ENCODE measurements at regions not wholly inside any gene's neighbourhood (a gene's known extent, or its start where the extent isn't known, plus 50 kb on each side); places are given as distances from the start of the nearest gene placed in this dataset.

DNA sequence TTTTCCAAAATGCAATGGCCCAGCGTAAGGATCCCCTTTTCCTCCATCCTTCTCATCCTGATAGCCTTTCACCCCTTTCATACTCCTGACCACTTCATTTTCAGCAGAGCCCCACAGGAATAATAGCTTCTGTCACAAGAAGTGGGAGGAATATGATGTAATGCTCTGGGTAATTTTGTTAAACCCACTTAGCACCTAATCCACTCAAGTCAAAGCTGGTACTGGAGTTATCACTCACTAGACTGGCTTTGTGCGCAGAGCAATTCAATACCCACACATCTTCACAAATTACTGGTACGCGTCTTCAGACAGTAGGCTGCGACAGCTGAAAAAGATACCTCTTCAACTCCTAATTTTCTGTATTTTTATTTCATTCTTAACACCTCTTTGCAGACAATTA is 2232.8 kb upstream of the WWC1 start:
- no peaks in the 10 kb centered on the region for H4K20me1 ChIP-seq (replicated peaks; ENCODE audit: control insufficient read depth, extremely low read depth, insufficient read depth, low read length)
- H3K27me3 ChIP-seq (ENCODE audit: control insufficient read depth in 2 of 2, insufficient read depth in 2 of 2, low read length in 2 of 2), result no peaks in the 10 kb centered on the region
- no peak overlapping the region for H3K4me3 ChIP-seq (replicated peaks in 1 of 3; ENCODE audit: insufficient read depth in 1 of 3, low read depth in 1 of 3, low read length in 3 of 3)
- H3K9me3 ChIP-seq (replicated peaks; ENCODE audit: control insufficient read depth, insufficient read depth, low read length), result no peaks in the 10 kb centered on the region
- H3K4me1 ChIP-seq (ENCODE audit: control insufficient read depth, extremely low read depth, insufficient read depth, low read length), result no peaks in the 10 kb centered on the region
- DNase-seq (ENCODE audit: low read depth, low spot score), result no peak
- intact Hi-C loops (cut with micrococcal nuclease), result no loop called here
- H3K9me1 ChIP-seq (replicated peaks; ENCODE audit: control insufficient read depth, extremely low read depth, insufficient read depth, low read length), result no peaks in the 10 kb centered on the region
- no peak overlapping the region for H3K9ac ChIP-seq (replicated peaks; ENCODE audit: extremely low read depth, insufficient read depth, low read length)
- no peak for FAIRE-seq
- ChIA-PET POLR2A (no interaction called here), CTCF (no interaction called here)
- H3K79me2 ChIP-seq (ENCODE audit: control insufficient read depth, insufficient read depth, low read length), result no peaks in the 10 kb centered on the region
- H2AFZ ChIP-seq (ENCODE audit: low read depth, low read length), result no peak overlapping the region
- dilution Hi-C loops (cut with MboI; ENCODE audit: extremely low pct_ligation_motif_present, low sequenced_read_pairs), result no loop called here
- H3K36me3 ChIP-seq (ENCODE audit: control insufficient read depth in 2 of 2, extremely low read depth in 1 of 2, insufficient read depth in 2 of 2, low read length in 2 of 2), result no peaks in the 10 kb centered on the region
- no peak overlapping the region for H3K27ac ChIP-seq (ENCODE audit: insufficient read depth, low read depth, low read length)
- no TSS peak for BruUV-seq (replicated peaks)
- no peak overlapping the region for H3K4me2 ChIP-seq (ENCODE audit: insufficient read depth, low read length)
- TF ChIP-seq MYC (IDR thresholded peaks at IDR 0.05; ENCODE audit: low read depth, low read length) (no peak), POLR2A (IDR thresholded peaks at IDR 0.05; ENCODE audit: low read depth, low read length) (no peak)
- TF ChIP-seq, protein P1, sequence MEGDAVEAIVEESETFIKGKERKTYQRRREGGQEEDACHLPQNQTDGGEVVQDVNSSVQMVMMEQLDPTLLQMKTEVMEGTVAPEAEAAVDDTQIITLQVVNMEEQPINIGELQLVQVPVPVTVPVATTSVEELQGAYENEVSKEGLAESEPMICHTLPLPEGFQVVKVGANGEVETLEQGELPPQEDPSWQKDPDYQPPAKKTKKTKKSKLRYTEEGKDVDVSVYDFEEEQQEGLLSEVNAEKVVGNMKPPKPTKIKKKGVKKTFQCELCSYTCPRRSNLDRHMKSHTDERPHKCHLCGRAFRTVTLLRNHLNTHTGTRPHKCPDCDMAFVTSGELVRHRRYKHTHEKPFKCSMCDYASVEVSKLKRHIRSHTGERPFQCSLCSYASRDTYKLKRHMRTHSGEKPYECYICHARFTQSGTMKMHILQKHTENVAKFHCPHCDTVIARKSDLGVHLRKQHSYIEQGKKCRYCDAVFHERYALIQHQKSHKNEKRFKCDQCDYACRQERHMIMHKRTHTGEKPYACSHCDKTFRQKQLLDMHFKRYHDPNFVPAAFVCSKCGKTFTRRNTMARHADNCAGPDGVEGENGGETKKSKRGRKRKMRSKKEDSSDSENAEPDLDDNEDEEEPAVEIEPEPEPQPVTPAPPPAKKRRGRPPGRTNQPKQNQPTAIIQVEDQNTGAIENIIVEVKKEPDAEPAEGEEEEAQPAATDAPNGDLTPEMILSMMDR (IDR thresholded peaks at IDR 0.05; ENCODE audit: extremely low read depth in 1 of 2, insufficient read depth in 1 of 2, low read depth in 1 of 2, low read length in 2 of 2), result no peak

DNA sequence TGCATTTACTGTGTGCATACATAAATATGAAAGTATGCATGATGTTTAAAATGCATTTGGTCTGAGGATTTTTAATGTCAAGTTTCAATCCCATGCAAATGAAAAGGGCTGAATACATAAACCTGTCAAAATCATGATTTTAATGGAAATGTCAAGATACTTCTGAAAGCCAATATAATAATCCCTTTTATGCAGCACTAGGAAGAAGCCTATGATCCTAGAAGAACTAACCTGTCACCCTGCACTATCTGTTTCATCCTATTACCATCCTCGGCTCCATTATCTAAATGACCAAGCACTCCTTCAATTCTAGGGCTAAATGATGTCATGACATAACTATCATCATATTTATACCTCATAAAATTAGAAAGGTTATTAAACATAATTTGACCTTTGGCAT is 2229.4 kb upstream of the WWC1 start:
- BruUV-seq (replicated peaks), result no TSS peak
- Histone ChIP-seq H3K36me3 (ENCODE audit: control insufficient read depth in 2 of 2, extremely low read depth in 1 of 2, insufficient read depth in 2 of 2, low read length in 2 of 2) (no peaks in the 10 kb centered on the region), H3K4me1 (ENCODE audit: control insufficient read depth, extremely low read depth, insufficient read depth, low read length) (no peaks in the 10 kb centered on the region), H3K9ac (replicated peaks; ENCODE audit: extremely low read depth, insufficient read depth, low read length) (no peak overlapping the region), H4K20me1 (replicated peaks; ENCODE audit: control insufficient read depth, extremely low read depth, insufficient read depth, low read length) (no peaks in the 10 kb centered on the region), H3K4me3 (replicated peaks in 1 of 3; ENCODE audit: insufficient read depth in 1 of 3, low read depth in 1 of 3, low read length in 3 of 3) (no peak overlapping the region), H3K27me3 (ENCODE audit: control insufficient read depth in 2 of 2, insufficient read depth in 2 of 2, low read length in 2 of 2) (no peaks in the 10 kb centered on the region), H3K9me1 (replicated peaks; ENCODE audit: control insufficient read depth, extremely low read depth, insufficient read depth, low read length) (no peaks in the 10 kb centered on the region), H3K27ac (ENCODE audit: insufficient read depth, low read depth, low read length) (no peak overlapping the region), H3K4me2 (ENCODE audit: insufficient read depth, low read length) (no peak overlapping the region), H3K9me3 (replicated peaks; ENCODE audit: control insufficient read depth, insufficient read depth, low read length) (peaks cover 4% of the 10 kb centered on the region), H3K79me2 (ENCODE audit: control insufficient read depth, insufficient read depth, low read length) (no peaks in the 10 kb centered on the region), H2AFZ (ENCODE audit: low read depth, low read length) (no peak overlapping the region)
- CTCF ChIA-PET, result no interaction called here
- TF ChIP-seq MAX (IDR thresholded peaks at IDR 0.05; ENCODE audit: insufficient read depth, insufficient read length), result no peak
- TF ChIP-seq, protein P1 (IDR thresholded peaks at IDR 0.05; ENCODE audit: extremely low read depth in 1 of 2, insufficient read depth in 1 of 2, low read depth in 1 of 2, low read length in 2 of 2), result no peak
- TF ChIP-seq EZH2 (IDR thresholded peaks at IDR 0.05; ENCODE audit: borderline replicate concordance, low read depth, low read length, severe bottlenecking), result no peak
- no peak for TF ChIP-seq POLR2A (IDR thresholded peaks at IDR 0.05; ENCODE audit: low read depth, low read length)
- no peak for TF ChIP-seq GATA2 (IDR thresholded peaks at IDR 0.05; ENCODE audit: insufficient read depth, insufficient read length, low read depth, low read length)
- no peak for TF ChIP-seq POLR2AphosphoS5 (IDR thresholded peaks at IDR 0.05; ENCODE audit: insufficient read depth, low read depth, low read length)
- TF ChIP-seq MYC (IDR thresholded peaks at IDR 0.05; ENCODE audit: low read depth, low read length), result no peak
- no peak for TF ChIP-seq FOS (IDR thresholded peaks at IDR 0.05; ENCODE audit: borderline replicate concordance, insufficient read depth, low read length)
- no peak for TF ChIP-seq JUN (IDR thresholded peaks at IDR 0.05; ENCODE audit: borderline replicate concordance, insufficient read depth, insufficient read length, low read depth)
- FAIRE-seq (no peak), DNase-seq (ENCODE audit: low read depth, low spot score) (no peak)
- dilution Hi-C loops (cut with MboI; ENCODE audit: extremely low pct_ligation_motif_present, low sequenced_read_pairs) (no loop called here), intact Hi-C loops (cut with micrococcal nuclease) (no loop called here)
- POLR2A ChIA-PET, result no interaction called here

Data from endothelial cell of umbilical vein (primary cell).